ENCODE measurements at regions not wholly inside any gene's neighbourhood (a gene's known extent, or its start where the extent isn't known, plus 50 kb on each side); places are given as distances from the start of the nearest gene placed in this dataset.
"Not testable (repeated sequence)": the region's sequence is repeated elsewhere in the genome, so short reads cannot be mapped to it uniquely, and the experiment has no call there.

GRCh38 chr2:144999936-145000335, 480.0 kb upstream of the ZEB2 start:
- no peak for DNase-seq (ENCODE audit: low read depth in 2 of 2)

GRCh38 chr2:144999071-144999875, 479.4 kb upstream of the ZEB2 start:
- DNase-seq (ENCODE audit: low read depth in 2 of 2): no peak

GRCh38 chr2:144998435-144998834, 478.5 kb upstream of the ZEB2 start:
- DNase-seq (ENCODE audit: low read depth in 2 of 2): no peak

GRCh38 chr2:144996225-144996795, 476.4 kb upstream of the ZEB2 start:
- no peak for DNase-seq (ENCODE audit: low read depth in 2 of 2)

DNA sequence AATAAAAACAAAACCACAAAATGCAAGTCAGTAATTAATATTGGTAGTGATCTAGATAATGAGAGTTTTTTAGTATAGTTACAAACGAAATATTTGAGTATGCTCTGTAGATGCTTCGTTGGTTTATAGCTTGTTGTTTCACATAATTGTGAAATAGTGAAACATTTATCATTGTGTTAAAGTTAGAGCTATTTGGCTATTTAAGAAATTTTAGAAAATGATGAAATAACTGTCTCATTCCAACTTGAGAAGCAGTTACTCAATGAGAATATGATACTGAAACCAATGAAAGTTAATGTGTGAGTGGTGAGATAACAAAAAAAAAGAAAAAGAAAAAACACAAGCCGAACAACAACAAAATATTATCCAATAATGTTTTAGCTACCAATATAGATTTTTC, 475.6 kb upstream of the ZEB2 start:
- no peak for DNase-seq (ENCODE audit: low read depth in 2 of 2)

DNA sequence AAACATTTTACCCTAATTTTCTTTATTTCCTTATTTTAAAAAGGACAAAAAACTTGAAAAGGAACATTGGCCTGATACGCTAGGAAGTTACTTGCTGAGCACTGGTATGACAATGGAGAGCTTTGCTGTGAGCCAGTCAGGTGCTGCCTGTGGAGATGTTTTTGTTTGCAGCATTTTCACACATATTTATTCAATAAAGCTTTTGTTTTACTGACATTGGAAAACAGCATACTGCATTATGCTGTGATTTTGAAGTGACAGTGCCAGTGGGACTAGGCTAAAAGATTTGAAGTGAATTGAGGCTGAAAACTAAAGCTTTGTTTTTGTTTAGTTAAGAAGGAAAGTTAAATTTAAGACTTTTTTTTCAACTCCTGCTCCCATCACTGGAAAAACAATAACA, 470.7 kb upstream of the ZEB2 start:
- DNase-seq (ENCODE audit: low read depth in 2 of 2): no peak

DNA sequence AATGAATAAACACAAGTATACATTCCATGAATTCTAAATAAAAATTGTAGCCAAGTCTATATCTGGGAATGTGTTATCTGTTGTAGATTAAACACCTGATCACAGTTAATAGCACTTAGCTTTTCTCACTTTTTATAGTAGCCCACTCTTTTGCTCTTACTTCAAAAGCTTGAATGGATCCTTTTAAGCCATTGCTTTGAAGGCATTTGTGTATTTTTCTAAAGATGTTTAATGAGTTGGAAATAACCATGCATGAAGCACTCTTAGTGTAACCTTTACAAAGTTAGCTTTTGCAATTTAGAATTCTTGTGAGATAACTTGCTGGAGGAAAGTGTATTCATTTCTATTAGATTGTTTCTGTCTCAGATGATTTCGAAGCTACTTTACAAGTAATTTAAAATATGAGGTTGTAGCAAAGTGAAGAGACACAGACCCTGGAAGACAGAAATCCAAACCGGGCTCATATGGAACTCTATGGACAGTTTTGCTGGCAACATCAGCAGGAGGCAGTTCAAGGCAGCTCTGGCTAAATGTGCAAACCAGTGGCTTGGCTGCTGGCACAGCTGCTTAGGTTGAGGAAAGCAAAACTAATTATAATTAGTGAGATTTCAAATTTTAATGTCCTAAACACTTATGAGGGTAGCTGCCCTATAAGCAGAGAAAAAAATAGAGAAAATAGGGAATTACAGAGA, 469.8 kb upstream of the ZEB2 start:
- no peak for DNase-seq (ENCODE audit: low read depth in 2 of 2)

- DNase-seq (ENCODE audit: low read depth in 2 of 2): no peak
Observed at GRCh38 chr2:144988591-144988990, 468.7 kb upstream of the ZEB2 start.

- DNase-seq (ENCODE audit: low read depth in 2 of 2): no peak
Observed at GRCh38 chr2:144986691-144987090, 466.8 kb upstream of the ZEB2 start.

DNA sequence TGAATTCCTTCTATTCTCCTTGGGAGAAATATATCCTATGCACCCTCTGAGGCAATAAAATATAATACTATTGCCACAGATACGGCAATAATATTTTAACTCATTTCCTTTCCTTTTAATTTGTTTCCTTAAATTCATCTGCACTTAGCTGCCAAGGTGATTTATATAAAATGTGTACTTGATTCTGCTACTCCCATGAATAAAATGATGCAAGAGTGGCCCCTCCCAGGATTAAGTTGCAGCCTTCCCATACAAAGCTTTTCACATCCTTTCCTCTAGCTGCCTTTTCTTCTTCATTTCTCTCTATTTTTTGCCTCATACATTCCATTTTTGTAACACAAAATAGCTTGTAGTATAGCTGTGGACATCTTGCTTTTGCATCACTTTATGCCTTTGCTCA, 464.1 kb upstream of the ZEB2 start:
- DNase-seq (ENCODE audit: low read depth in 2 of 2): no peak

GRCh38 chr2:144983107-144983506, 463.2 kb upstream of the ZEB2 start:
- no peak for DNase-seq (ENCODE audit: low read depth in 2 of 2)

- no peak for DNase-seq (ENCODE audit: low read depth in 2 of 2)
Observed at GRCh38 chr2:144982481-144982880, 462.6 kb upstream of the ZEB2 start.

DNA sequence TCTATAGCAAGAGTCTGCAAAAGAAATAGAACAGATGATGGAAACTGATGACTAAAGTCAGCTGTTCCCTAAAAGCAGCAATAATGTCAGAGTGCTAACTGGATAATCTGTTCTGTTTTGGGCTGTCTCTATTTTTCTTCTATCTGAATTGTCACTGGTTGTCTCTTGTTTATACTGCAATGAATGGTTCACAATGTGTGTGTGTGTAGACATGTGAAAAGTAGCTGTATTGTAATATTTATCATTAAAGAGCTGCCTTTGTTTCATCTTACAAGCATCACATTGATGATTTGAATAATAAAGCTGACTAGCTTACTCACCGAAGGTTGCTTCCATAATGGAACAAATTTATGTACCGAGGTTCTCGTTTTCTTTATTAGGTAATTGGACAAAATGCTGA, 456.0 kb upstream of the ZEB2 start:
- DNase-seq (ENCODE audit: low read depth in 2 of 2): no peak

DNA sequence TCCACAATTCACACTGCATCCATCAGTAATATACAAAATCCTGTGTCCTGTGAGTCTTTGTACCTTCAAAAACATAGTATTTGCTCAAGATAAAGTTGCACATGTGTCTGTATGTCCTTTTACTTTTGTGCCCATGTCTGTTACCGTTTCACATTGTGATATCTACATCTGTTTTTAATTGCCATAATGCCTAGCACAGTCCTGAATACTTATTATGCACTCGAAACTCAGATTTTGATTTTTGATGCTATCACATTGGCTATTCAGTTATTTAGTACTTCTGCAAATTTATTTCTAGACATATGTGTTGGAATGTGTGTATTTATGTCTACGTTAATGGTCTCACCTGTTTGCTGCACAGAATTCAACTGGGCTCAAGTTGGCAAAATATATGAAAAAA, 452.8 kb upstream of the ZEB2 start:
- no peak for DNase-seq (ENCODE audit: low read depth in 2 of 2)

GRCh38 chr2:144971786-144972335, 451.9 kb upstream of the ZEB2 start:
- DNase-seq (ENCODE audit: low read depth in 2 of 2): no peak

DNA sequence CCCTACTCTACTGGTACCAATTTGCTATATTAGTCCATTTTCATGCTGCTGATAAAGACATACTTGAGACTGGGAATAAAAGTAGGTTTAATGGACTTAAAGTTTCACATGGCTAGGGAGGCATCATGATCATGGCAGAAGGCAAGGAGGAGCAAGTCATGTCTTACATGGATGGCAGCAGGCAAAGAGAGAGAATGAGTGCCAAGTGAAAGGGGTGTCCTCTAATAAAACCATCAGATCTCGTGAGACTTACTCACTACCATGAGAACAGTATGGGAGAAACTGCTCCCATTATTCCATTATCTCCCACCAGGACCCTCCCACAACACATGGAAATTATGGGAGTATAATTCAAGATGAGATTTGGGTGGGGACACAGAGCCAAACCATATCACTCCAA, 450.5 kb upstream of the ZEB2 start:
- not testable (repeated sequence) for DNase-seq (ENCODE audit: low read depth in 2 of 2)

DNA sequence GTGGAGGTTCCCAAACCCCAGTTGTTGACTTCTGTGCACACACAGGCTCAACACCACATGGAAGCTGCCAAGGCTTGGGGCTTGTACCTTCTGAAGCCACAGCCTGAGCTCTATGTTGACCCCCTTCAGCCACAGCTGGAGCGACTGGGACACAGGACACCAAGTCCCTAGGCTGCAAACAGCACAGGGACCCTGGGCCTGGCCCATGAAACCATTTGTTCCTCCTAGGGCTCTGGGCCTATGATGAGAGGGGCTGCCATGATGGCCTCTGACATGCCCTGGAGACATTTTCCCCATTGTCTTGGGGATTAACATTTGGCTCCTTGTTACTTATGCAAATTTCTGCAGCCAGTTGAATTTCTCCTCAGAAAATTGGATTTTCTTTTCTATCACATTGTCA, 449.6 kb upstream of the ZEB2 start:
- DNase-seq (ENCODE audit: low read depth in 2 of 2): not testable (repeated sequence)

DNA sequence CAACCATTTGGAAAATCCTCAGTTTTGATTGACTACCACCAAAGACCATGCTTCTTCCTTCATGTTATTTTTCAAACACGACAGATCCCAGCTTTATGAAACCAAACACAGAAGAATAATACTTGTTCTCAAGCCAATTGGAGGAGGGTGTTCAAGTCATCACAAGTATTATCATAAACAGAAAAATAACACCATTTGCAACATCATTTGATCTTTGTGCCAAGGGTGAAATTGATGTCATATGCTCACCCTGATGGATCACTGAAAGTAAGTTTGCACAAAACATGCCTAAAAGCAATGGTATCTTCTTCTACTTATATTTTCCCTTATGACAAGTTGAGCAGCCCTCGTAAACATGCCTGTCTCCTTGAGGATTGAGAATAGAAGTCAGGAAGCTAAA, 448.0 kb upstream of the ZEB2 start:
- no peak for DNase-seq (ENCODE audit: low read depth in 2 of 2)

DNA sequence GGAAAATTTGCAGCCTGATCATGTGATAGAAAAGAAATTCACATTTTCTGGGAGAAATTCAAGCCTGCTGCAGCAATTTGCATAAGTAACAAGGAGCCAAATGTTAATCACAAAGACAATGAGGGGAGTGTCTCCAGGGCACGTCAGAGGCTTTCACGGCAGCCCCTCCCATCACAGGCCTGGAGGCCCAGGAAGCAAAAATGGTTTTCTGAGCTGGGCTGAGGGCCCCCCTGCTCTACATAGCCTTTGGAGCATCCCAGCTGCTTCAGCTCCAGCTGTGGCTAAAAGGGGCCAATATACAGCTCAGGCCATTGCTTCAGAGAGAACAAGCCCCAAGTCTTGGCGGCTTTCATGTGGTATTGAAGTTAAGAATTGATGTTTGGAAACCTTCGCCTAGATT, 445.3 kb upstream of the ZEB2 start:
- no peak for DNase-seq (ENCODE audit: low read depth in 2 of 2)

- DNase-seq (ENCODE audit: low read depth in 2 of 2): no peak
Observed at GRCh38 chr2:144963031-144963430, 443.1 kb upstream of the ZEB2 start.

GRCh38 chr2:144959416-144959815, 439.5 kb upstream of the ZEB2 start:
- no peak for DNase-seq (ENCODE audit: low read depth in 2 of 2)

GRCh38 chr2:144950899-144951560, 431.1 kb upstream of the ZEB2 start:
- no peak for DNase-seq (ENCODE audit: low read depth in 2 of 2)

Measured in stimulated activated CD8-positive, alpha-beta memory T cell treated with anti-CD3 and anti-CD28 coated beads, Interleukin-2, amount 100 ng/mL, for 1 hour (primary cell).